Testis (tissue), 2 donors: ENCODE measurements at regions not wholly inside any gene's neighbourhood (a gene's known extent, or its start where the extent isn't known, plus 50 kb on each side); places are given as distances from the start of the nearest gene placed in this dataset.

Source experiments
- POLR2A ChIP-seq: fragments of 450-650 bp; IDR thresholded peaks from one replicate; pipeline ENCODE4 v1.6.1; 2017; ENCODE audit warnings: antibody characterized with exemption, mild to moderate bottlenecking, moderate library complexity
- TF ChIP-seq, protein P1 (sequence below), 3 experiments: fragments of 450-650 bp in 2 of 3; fragments of 200-600 bp in 1 of 3; sonication (generic) in 1 of 3; IDR thresholded peaks; one replicate each; pipeline ENCODE4 v1.5.1; 2016 to 2019; ENCODE audit warnings: antibody characterized with exemption in 3 of 3, mild to moderate bottlenecking in 2 of 3, moderate library complexity in 1 of 3

DNA sequence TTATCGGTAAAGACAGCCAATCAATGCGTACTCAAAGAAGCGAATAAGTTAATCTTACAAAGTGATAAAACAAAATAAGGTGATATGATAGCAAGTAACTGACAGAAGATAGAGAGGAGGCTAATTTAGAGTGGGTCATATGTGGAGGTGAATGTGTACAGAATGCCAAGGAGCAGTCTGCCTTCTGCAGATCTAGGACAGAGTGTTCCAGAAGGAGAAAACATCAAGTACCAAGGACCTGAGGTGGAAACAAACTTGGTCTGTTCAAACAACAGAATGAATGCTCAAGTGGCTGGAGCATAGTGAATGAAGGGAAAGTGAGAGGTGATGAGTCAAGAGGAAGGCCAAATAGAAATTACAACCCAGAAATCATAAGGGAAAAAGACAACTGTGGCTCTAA, 170.3 kb upstream of the BMP4 start:
- TF ChIP-seq, protein P1, sequence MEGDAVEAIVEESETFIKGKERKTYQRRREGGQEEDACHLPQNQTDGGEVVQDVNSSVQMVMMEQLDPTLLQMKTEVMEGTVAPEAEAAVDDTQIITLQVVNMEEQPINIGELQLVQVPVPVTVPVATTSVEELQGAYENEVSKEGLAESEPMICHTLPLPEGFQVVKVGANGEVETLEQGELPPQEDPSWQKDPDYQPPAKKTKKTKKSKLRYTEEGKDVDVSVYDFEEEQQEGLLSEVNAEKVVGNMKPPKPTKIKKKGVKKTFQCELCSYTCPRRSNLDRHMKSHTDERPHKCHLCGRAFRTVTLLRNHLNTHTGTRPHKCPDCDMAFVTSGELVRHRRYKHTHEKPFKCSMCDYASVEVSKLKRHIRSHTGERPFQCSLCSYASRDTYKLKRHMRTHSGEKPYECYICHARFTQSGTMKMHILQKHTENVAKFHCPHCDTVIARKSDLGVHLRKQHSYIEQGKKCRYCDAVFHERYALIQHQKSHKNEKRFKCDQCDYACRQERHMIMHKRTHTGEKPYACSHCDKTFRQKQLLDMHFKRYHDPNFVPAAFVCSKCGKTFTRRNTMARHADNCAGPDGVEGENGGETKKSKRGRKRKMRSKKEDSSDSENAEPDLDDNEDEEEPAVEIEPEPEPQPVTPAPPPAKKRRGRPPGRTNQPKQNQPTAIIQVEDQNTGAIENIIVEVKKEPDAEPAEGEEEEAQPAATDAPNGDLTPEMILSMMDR (IDR thresholded peaks at IDR 0.05), result no peak
- TF ChIP-seq POLR2A, result no peak
